Panc1 (cell line): ENCODE measurements at regions not wholly inside any gene's neighbourhood (a gene's known extent, or its start where the extent isn't known, plus 50 kb on each side); places are given as distances from the start of the nearest gene placed in this dataset.

Experiments
- CTCF ChIP-seq: fragments of 450-650 bp; IDR thresholded peaks from 2 replicates; pipeline ENCODE4 v1.5.1; 2017; ENCODE audit warnings: mild to moderate bottlenecking
- POLR2AphosphoS5 ChIP-seq: IDR thresholded peaks from 2 replicates; pipeline ENCODE4 v1.6.1; 2012; ENCODE audit warnings: mild to moderate bottlenecking, low read depth, low read length, moderate library complexity
- SIN3A ChIP-seq: IDR thresholded peaks from 2 replicates; pipeline ENCODE4 v1.6.1; 2012; ENCODE audit warnings: low read depth, mild to moderate bottlenecking, low read length, moderate library complexity, borderline replicate concordance; ENCODE audit not compliant: insufficient read depth
- TCF7L2 ChIP-seq: IDR thresholded peaks from 2 replicates; pipeline ENCODE4 v1.6.1; 2011; ENCODE audit warnings: mild to moderate bottlenecking, low read depth, low read length, inconsistent platforms

DNA sequence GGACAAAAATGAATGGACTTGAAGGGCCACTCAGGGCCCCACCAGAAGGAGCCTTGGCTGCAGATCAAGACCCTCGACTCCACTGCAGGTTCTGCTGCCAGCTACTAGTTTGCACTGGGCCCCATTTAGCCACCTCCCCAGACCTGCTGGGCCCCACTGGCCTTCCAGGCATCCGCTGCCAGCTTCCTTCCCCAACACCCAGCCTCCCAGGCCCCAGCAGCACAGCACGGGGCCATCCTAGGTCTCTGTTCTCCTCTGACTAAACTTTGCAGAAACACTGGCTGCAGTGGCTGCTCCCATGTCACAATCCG, 277.4 kb upstream of the KLF14 start:
- TF ChIP-seq CTCF (no peak), SIN3A (no peak), POLR2AphosphoS5 (no peak), TCF7L2 (no peak)
